ENCODE measurements at regions not wholly inside any gene's neighbourhood (a gene's known extent, or its start where the extent isn't known, plus 50 kb on each side); places are given as distances from the start of the nearest gene placed in this dataset.

DNA sequence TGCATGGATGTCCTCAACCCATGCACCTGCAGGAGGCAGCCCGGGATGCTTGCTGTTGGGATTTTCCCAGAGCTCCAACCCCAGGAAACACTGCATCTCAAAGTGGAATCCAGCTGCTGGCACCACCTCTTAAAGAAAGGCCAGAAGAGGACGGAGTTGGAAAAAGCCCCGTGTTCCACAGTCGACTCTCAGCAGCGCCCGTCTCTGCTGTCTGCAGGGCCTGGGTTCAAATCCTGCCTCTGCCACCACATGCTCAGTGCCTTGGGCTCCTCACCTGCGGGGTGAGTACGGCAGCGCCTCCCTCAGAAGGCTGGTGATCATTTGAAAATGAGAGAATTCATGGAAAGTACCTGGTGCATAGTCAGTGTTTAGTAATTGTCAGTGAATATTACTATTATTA lies 65.6 kb upstream of the ZNF716 start:
- TF ChIP-seq TAF1 (IDR thresholded peaks at IDR 0.05; ENCODE audit: borderline replicate concordance, low read depth, low read length) (no peak), POLR2A (IDR thresholded peaks at IDR 0.05; ENCODE audit: low read depth, low read length) (no peak)

Data from GM12892 (cell line).